HG02759 (cell line): ENCODE measurements at regions not wholly inside any gene's neighbourhood (a gene's known extent, or its start where the extent isn't known, plus 50 kb on each side); places are given as distances from the start of the nearest gene placed in this dataset.
A peak's percentile ranks its signal among the peaks of the same experiment; 100 is the strongest.

Experiments
- ATAC-seq: cut with Tn5 transposase; IDR thresholded peaks from one replicate; pipeline ENCODE4 v1.9.1; 2021; ENCODE audit warnings: mild to moderate bottlenecking, moderate library complexity; ENCODE audit not compliant: unreplicated experiment

DNA sequence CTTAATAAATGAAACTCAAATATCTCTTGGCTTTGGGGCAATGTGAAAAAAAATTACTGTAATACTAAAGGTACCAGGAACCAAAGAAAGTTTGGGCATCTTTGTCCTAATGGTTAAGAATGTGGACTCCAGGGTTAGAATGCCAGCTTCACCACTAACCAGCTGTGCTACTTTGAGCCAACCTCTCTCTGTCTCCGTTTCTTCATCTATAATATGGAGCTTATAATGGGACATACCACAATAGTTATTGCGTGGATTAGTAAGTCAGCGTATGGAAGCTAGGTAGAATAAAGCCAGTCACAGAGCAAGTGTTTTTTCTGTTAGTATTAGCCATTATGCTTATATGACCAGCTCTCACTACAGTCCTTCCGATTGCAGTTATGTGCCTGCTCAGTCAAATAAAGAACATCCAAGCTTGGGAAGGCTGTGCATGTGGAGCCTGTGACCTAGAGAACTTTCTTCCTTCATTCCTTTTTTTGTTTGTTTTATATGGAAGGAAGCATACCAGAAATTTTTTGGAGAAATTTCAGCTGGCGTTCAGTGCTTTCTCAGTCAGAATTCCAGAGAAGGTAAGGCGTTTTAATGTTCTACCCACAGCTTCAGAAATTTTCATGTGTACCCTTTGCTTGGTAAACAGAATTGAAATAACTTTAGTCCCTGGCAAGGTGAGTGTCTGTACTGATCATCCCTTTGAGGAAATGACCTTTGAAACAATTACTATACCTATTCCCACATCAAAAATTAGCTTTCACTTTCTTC, 114.0 kb upstream of the RND3 start:
- ATAC-seq = no peak

DNA sequence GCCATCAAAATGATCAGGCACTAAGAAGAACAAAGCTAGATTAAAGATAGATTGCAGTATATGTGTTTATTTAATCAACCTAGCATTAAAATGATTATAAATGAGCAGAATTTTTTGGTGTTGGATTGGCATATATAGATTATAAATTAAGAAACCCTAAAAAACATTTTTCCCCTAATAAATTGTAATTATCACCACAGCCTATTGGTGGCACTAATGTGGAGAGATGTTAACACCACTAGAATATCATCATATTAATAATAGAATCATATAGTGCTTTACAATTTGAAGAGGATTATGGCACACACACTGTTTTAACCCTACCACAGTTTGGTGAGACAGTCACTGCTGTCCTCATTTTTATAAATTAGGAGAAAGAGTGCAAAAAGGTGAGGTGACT, 112.4 kb upstream of the RND3 start:
- ATAC-seq = no peak

DNA sequence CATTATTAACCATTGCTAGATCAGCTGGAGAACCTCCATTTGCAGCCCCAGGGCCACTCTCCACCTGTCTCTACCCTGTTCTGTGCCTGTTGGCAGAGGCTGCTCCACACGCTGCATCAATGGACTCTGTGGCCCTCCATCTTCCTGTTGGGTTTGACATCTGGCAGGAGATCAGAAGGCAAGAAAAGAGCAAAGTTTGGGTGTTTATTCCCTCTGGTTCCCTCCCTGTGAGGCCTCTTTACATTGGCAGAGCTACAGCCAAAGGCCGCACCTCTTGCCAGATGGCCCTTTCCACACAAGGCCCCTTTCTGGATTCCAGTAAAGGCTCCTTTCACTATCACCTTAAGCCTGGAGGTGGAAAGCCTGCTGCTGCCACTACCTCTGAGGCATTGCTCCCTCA, 110.9 kb upstream of the RND3 start:
- no peak for ATAC-seq

DNA sequence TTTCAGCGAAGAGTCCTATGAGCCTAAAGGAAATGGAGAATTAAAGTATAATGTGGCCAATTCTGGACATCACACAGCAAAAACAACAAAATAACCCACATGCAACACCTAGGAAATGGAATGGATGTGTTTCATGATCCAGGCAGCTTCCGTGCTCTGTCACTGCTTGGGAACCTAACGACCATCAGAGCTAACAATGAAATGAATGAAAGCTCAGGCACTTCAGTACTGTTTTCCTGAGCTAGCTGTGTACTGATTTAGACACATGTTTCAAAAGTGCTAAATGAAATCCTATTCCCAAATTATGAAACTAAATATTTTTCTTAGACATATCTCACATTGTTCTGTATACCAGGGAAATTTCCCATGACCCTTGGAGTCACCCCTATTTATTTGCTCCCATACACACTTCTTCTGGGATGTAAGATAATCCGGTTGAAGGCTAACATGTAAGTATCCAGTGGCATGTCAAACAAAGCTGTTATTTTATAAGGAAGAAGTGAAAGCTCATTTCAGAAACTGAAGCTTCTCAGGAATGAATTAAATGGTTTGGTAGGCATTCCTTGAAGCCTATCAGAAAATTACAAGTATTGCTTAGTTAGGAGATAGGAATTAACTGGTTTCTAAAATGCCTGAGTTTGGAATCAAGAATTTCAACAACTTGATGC, 108.5 kb upstream of the RND3 start:
- no peak for ATAC-seq

DNA sequence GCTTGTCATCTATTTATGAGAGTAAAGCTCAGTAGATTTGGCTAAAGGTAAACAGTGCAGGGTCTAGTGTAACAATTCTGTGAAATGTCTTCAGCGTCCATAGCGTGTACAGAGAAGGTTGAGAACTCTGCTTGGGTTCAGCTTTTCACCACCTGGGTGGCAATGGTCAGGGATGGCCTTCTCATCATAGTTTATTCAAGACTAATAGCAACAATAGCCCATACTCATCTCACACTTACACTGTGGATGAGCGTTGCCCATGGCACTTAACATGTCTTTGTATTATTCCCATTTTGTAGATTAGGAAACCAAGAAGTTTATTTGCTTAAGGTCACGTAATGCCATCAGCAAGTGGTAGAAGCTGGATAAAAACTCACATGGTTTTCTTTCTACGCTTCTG, 106.8 kb upstream of the RND3 start:
- no peak for ATAC-seq

DNA sequence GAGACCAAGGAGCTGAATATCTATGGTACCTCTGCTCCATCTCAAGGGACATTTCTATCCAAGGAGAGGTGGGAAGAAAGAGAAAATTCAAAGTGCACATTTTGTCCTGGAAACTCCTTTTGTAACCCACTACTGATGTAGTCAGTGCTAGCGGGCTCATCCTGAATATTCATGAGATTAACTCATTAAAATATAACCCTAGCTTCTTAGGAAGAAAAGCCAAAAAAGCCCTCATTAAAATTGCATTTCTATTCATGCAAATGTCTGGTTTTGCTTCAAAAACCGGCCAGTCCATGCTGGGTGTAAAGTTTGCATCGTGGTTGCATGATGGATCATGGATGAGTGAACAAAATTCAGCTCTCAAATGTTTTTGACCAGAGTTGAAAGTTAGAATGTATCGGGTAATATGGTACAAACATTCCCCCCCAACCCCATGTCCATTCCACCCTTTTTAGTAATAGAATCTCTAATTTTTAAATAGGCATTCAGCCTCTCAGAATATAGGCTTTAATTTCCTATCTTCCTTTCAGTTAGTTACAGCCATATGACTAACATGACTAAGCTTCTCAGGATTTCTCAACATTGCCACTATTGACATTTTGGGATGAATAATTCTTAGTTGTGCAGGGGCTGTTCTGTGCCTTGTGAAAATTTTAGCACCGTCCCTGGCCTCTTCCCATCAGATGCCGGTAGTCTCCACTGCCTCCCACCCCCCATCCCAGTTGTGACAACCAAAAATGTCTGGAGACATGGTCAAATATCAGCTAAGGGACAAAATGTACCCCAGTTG, 104.2 kb upstream of the RND3 start:
- ATAC-seq = no peak

DNA sequence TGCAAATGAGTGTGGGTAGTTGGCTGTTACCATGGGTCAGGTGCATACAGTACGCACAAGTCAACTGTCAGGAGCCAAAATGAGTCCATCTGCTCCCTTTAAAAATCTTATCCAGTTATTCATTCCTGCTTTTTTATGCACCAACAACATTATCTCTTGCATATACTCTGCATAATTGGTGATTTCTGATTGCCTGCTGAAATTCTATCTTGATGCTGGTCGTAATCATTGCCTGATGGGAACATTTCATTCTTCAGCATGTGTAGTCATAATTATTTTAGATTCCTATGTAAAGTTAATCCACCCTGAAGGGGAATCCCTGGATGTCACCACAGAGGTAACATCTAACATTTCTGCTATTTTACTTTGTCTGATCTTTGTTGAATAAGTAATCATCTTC, 102.2 kb upstream of the RND3 start:
- ATAC-seq = no peak

DNA sequence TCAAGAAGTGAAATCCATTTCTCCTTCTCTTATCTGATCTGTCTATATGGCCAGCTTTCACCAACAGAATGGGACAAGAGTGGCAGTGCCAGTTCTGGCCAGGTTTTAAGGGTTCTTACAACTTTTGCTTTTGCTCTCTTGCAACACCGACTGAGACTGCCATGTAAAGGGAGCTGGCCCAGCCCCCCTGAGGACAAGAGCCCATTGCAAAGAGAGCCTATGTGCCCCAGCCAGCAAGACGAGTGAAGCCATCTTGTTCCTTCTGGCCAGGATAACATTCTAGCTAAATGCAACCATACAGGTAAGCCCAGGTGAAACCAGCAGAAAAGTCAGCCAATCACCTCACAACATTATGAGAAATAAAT, 101.0 kb upstream of the RND3 start:
- no peak for ATAC-seq

DNA sequence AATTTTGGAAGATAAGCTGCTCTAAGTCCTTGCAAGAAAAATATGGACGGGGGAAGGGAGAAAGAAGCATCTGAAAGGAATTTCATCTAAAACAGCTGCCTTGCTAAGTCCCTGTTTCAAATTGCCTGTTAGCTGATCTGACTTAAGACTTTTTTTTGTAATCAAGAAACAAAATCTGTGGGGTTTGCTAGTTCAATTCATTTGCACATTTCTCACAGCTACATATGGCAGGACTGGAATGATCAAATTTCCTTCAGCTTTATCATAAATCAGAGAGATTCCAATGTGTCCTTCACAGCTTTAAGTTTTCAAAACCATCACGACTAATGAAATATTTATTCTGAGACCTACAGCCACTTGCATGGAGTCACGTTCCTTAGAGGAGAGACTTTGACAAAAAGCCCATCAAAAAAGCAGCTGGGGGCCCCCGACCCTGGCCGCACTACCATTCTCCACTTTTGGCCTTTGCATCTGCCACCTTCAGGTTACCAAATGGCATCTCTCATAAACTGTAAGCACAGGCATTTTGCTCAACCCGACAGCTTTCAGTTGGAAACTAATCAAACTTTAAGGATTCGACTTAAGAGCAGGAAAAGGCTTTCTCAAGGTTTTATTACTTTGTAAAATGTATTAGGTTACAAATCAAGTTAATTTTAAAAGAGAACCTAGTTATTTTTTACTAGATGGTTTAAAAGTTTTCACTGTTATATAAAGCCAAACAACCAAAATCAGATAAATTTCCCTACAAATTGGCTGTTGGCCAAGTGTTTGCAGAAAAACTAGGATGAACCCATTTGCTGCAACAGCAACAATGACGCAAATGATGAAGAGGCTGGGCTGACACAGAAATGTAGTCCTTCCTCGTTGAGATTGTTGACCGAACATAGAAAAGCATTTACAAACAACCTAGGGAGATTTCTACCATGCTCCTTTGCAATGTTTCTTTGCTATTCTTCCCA, 100.4 kb upstream of the RND3 start:
- no peak for ATAC-seq

DNA sequence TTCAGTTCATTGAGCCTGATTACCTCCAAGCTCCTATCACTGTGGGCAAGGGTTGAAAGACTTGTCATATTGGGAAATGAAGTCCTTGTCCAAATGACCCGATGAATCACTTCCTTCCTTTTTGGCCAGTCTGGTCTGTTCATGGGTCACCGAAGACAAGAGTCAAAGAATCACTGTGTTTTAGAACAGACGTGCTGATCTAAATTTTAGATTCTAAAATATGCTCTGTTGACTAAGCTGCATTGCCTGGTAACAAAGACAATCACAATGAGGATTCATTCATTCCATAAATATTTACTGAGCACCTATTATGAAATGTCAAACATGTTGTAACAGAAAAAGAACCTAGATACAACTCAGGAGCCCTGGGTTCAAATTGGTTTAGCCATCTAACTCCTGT, 99.4 kb upstream of the RND3 start:
- no peak for ATAC-seq

DNA sequence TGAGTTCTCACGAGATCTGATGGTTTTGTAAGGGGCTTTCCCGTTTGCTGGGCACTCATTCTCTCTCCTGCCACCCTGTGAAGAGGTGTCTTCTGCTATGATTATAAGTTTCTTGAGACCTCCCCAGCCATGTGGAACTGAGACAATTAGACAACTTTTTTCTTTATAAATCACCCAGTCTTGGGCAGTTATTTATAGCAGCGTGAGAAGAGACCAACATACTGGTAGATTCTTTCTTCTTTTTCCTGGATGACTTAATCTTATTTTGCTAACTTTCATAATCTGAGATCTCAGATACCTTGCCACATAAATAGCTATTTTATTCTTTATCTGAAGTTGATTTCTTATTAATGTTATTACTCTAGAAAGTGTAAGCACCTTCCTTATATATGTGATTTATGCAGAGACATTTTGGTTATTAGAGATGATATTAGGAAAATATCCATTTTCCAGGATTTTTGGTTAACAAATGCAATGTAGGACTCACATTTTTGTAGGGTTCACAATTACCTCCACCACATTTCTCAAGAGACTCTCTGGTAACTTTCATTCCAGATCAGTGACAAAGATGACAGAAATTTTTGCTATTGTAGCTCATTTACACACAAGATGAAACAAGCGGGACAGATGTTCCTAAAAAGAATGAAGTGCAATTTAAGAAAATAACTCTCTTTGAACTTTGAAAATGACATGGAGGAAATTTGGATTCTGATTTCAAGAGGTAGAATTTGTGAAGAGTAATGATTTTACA, 97.9 kb upstream of the RND3 start:
- no peak for ATAC-seq

DNA sequence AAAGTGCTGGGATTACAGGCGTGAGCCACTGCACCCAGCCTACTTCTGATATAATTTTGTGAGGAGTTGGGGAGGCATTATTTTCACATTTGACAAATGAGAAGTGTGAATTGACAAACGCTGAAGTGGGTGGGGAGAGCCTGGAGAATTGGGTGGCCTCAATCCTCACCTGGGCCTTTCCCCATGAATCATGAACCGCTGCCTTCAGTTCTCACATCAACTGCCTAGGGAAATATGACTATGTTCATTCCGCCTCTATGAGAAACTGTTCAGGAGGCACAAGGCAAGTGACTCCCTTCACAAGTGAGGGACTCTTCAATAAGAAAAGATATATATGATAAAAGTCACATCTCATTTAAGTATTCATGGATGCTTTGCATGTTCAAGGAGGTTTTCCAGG, 96.6 kb upstream of the RND3 start:
- ATAC-seq = no peak

DNA sequence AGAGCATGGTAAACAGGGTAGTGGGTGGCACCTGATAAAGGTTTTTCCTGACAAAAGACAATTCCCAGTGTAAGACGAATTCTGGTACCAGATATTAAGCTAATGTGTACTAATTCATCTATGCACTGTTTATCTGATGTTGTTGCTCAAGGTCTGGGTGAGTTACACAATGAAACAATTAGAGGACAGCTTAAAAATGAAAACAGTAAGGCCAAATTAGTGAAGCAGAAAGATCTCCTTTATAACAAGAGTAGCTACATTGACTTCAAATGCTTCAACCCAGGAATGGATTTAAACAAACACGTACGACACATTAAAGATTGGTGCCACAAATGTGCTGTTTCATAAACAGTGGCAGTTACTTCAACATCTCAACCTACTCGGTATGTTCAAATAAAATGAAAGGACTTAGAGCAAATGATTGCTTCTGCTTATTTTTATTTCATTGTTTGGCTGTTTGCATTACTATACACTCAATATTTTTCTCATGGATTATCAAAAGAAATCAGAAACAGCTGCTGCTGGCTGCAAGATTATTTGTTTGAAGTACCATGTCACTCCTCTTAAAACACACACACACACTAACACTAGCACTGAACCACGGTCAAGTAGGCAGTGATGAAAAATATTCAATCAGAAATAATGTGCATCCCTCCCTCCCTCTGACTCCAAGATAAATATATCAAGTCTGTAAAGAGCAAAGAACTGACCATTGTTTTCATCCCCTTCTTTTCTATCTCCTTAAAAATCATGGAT, 94.4 kb upstream of the RND3 start:
- no peak for ATAC-seq

DNA sequence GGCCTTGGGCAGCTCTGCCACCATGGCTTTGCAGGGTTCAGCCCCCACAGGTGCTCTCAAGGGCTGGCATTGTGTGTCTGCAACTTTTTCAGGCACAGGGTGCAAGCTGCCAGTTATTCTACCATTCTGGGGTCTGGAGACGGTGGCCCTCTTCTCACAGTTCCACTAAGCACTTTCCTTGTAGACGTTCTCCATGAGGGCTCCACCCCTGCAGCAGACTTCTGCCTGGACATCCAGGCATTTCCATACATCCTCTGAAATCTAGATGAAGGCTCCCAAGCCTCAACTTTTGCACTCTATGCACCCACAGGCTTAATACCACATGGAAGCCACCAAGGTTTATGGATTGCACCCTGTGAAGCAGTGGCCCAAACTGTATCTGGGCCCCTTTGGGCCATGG, 91.0 kb upstream of the RND3 start:
- ATAC-seq = no peak

DNA sequence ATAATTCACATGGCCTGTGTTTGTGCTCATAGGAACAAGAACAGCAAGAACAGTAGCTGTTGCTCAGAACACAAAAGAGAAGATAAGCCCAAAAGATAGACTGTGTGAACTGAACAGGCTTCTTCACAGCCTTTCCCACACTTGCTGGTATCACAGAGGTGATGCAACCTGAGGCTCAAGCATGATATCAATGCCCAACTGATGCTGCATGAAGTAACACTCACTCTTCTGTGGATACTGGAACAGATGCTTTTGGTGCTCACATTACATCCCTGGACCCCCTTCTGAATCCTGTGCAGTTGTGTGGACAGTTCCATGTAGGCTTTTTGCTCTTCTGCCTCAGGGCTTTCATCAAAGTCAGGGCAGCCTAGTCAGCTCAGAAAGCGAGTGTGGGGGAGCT, 88.4 kb upstream of the RND3 start:
- no peak for ATAC-seq

DNA sequence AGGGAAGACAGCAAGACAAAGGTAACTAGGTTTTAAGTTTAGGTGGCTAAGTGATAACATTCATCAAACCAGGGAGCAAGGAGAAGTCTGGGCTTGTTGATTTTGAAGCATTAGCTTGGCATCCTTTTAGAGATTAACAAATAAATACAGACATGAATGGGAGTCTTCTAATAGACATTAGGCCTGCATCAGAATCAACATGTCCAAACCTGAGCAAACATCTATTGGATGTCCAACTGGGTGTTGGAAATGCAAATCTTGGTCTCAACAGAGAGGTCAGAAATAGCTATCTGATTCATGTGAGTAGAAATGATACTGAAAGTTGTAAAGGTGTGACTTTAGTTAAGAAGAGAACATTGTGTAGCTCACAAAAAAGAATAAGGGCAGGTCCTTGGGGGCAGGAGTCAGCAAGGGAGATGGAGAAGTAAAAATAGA, 85.5 kb upstream of the RND3 start:
- ATAC-seq = peak; percentile 84

DNA sequence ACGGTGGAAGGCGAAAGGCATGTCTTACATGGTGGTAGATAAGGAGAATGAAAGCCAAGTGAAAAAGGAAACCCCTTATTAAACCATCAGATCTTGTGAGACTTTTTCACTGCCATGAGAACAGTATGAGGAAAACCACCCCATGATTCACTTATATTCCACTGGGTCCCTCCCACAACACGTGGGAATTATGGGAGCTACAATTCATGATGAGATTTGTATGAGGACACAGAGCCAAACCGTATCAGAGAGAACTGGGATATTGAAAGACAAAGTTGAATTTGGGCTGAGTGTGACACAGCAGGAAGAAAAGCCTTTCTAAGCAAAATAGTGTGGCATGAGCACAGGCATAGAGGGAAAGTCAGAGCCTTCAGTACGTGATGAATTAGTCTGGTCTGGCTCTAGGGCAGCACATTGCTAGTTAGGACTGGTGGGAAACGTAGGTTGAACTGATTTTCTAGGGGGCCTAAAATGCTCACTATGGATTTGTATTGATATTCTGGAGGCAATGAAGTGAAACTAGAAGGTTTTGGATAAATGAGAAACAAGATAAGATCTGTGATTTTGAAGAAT, 84.8 kb upstream of the RND3 start:
- no peak for ATAC-seq

DNA sequence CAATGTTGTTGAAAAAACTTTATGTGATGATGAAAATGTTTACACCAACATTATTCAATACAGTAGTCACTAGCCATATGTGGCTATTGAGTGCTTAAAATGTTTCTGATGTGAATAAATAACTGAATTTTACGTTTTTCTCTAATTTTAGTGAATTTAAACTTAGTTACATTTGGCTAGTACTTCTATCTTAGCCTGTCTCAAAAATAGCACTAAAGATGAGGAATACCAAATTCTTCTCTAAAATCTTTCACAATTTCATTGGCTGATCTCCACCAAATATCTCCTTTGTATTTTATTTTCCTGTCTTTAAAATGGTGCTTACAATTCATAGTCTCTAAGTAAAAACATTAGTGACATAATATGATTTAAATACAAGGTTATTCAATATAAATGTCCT, 83.7 kb upstream of the RND3 start:
- no peak for ATAC-seq

DNA sequence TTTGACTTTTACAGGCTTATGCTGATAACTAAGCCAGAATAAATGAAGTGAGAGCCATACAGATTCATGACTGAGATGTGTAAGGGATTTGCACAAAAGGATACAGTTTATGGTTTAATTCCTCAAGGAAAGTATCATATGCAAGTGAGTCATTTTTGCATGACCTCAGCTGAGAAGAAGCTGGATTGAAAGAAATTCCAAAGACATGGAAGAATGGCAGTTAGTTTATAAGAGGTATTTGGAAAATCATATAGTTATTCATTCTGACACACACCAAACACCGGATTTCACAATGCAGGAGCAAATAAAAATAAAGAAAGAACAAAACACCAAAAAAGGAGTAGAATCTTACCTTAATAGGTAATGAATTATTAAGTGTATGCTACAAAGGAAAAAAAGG, 83.2 kb upstream of the RND3 start:
- no peak for ATAC-seq
